ENCODE measurements at regions not wholly inside any gene's neighbourhood (a gene's known extent, or its start where the extent isn't known, plus 50 kb on each side); places are given as distances from the start of the nearest gene placed in this dataset.

GRCh38 chr10:31615129-31615528 is 296.1 kb downstream of the ZEB1 start:
- no peak for DNase-seq (ENCODE audit: low spot score)
- Histone ChIP-seq H3K27me3 (ENCODE audit: control insufficient read depth in 4 of 4, insufficient read depth in 4 of 4, low read length in 3 of 4) (no peaks in the 10 kb centered on the region), H3K4me3 (ENCODE audit: low read depth in 1 of 3, low read length in 3 of 3) (no peak overlapping the region), H3K36me3 (ENCODE audit: control insufficient read depth in 4 of 4, insufficient read depth in 3 of 4, low read depth in 1 of 4, low read length in 3 of 4) (no peaks in the 10 kb centered on the region), H3K9ac (ENCODE audit: low read depth in 1 of 2, low read length in 2 of 2) (no peak overlapping the region), H3K27ac (ENCODE audit: low read depth in 1 of 2, low read length in 2 of 2) (no peak overlapping the region), H3K9me3 (ENCODE audit: control insufficient read depth in 4 of 4, low read length in 3 of 4) (no peaks in the 10 kb centered on the region), H3K4me1 (ENCODE audit: control insufficient read depth in 4 of 4, insufficient read depth in 4 of 4, low read length in 3 of 4) (peaks cover 0 to 3% (median 0%) of the 10 kb centered on the region in 4 donors)
- TF ChIP-seq JUND (IDR thresholded peaks at IDR 0.05) (no peak), RAD21 (IDR thresholded peaks at IDR 0.05) (no peak), EGR1 (IDR thresholded peaks at IDR 0.05; ENCODE audit: low read depth in 2 of 2) (no peak), NR2F2 (IDR thresholded peaks at IDR 0.05) (no peak), YY1 (IDR thresholded peaks at IDR 0.05) (no peak), MAX (IDR thresholded peaks at IDR 0.05) (no peak), FOXA1 (IDR thresholded peaks at IDR 0.05) (no peak), RXRA (IDR thresholded peaks at IDR 0.05) (no peak), SP1 (IDR thresholded peaks at IDR 0.05) (no peak), ZBTB33 (IDR thresholded peaks at IDR 0.05) (no peak), HNF4G (IDR thresholded peaks at IDR 0.05) (no peak), GABPA (IDR thresholded peaks at IDR 0.05 in 1 of 2, conservative IDR thresholded peaks at IDR 0.05 in 1 of 2) (no peak), CTCF (IDR thresholded peaks at IDR 0.05; ENCODE audit: low read depth, low read length, missing input control) (no peak), HNF4A (conservative IDR thresholded peaks at IDR 0.05) (no peak), FOXA2 (IDR thresholded peaks at IDR 0.05) (no peak), ATF3 (IDR thresholded peaks at IDR 0.05) (no peak), REST (IDR thresholded peaks at IDR 0.05) (no peak), TAF1 (conservative IDR thresholded peaks at IDR 0.05) (no peak)
